Mucosa of rectum (tissue), 2 donors: ENCODE measurements at regions not wholly inside any gene's neighbourhood (a gene's known extent, or its start where the extent isn't known, plus 50 kb on each side); places are given as distances from the start of the nearest gene placed in this dataset.

Experiments used
- H3K27ac ChIP-seq, 2 donors: one replicate each; pipeline ENCODE4 v1.7.0; 2013; ENCODE audit warnings: inconsistent platforms in 2 of 2, low read depth in 2 of 2, low read length in 2 of 2
- H3K27me3 ChIP-seq, 2 donors: one replicate each; pipeline ENCODE4 v1.7.0; 2013; ENCODE audit warnings: low read length in 2 of 2; ENCODE audit not compliant: control insufficient read depth in 2 of 2, insufficient read depth in 2 of 2
- H3K36me3 ChIP-seq, 2 donors: one replicate each; pipeline ENCODE4 v1.7.0; 2013; ENCODE audit warnings: low read length in 2 of 2; ENCODE audit not compliant: control insufficient read depth in 2 of 2, insufficient read depth in 2 of 2
- H3K4me1 ChIP-seq, 2 donors: one replicate each; pipeline ENCODE4 v1.7.0; 2013; ENCODE audit warnings: low read length in 2 of 2, mild to moderate bottlenecking in 1 of 2; ENCODE audit not compliant: control insufficient read depth in 2 of 2, insufficient read depth in 2 of 2
- H3K4me3 ChIP-seq, 2 donors: one replicate each; pipeline ENCODE4 v1.7.0; 2013; ENCODE audit warnings: low read length in 2 of 2
- H3K9ac ChIP-seq, 2 donors: one replicate each; pipeline ENCODE4 v1.7.0; 2013; ENCODE audit warnings: low read length in 2 of 2, low read depth in 1 of 2, mild to moderate bottlenecking in 1 of 2
- H3K9me3 ChIP-seq, 2 donors: one replicate each; pipeline ENCODE4 v1.7.0; 2013; ENCODE audit warnings: low read length in 2 of 2; ENCODE audit not compliant: control insufficient read depth in 2 of 2
- donor health status: healthy.
- donor health status: Normal muscosa, but diverticular disease.

DNA sequence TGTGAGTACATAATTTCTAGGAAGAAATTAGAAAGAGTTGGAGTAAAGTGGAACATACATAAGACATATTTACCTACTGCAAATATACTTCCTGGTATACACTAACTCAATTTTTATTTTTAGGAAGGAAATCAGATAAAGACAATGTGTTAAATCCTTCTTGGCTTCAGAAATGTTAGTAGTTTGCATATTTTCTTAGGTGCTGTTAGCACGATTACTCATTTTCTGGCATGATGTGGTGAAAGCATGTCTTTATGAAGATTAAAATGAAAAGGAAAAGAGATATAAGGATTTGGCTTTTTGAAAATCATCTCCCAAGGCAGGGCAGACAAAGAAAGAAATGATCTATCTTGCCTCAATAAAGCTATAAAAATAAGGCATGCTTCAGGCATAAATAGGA, 287.6 kb upstream of the E2F7 start:
- H3K9ac ChIP-seq: no peak overlapping the region
- no peaks in the 10 kb centered on the region for H3K27me3 ChIP-seq
- no peaks in the 10 kb centered on the region for H3K36me3 ChIP-seq
- H3K27ac ChIP-seq: no peak overlapping the region
- H3K4me3 ChIP-seq: no peak overlapping the region
- H3K4me1 ChIP-seq: no peaks in the 10 kb centered on the region
- no peaks in the 10 kb centered on the region for H3K9me3 ChIP-seq

DNA sequence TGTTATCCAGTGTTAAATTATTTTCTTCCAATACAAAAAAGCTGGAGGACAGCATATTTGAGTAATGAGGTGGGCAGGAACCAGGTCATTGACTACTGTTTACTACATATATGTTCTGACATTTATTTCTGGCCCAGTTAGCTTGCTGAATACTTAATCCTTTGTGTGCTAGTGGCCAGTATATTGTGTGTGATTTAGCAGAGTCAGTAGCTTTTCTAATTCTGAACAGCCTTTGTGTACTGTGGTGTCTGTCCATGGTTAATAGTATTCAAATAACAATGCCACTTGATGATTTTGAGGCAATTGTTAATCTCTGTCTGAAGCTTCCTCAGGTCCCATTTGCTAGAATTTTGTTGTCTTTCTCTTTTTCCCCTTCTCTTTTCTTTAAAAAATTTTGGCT, 286.5 kb upstream of the E2F7 start:
- no peaks in the 10 kb centered on the region for H3K9me3 ChIP-seq
- no peak overlapping the region for H3K27ac ChIP-seq

DNA sequence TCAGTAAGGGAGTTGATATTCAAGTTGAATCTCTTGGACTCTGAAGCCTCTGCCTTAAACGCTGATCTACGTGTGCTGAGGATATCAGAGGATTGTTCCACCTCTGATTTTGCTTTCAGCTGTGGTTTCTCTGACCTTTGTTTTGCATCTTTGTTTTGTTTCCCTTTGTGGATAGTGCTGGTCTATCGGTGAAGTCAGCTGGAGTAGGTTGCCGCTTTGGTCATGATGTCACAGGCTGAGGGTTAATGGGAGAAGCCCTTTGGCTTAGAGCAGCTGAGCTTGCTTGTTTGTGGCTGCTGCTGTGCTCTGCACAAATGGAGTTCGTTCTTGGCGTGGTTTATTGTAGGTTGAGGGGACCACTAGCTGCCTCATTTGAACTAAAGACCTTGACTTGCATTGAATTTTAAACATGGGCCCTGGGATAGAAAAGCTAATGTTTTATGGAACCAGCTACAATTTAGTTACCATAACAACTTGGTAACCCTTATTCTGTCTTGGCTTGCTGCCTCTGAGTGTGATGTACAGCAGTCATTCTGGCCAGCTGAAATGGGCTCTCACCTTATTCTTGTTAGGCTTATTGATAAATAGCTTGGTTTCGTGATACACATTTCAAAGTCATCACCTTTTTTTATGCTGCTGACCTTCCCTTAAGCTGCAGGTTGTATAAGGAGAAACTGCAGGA, 284.5 kb upstream of the E2F7 start:
- no peaks in the 10 kb centered on the region for H3K36me3 ChIP-seq
- H3K9me3 ChIP-seq: no peaks in the 10 kb centered on the region
- no peak overlapping the region for H3K27ac ChIP-seq
- no peak overlapping the region for H3K9ac ChIP-seq
- no peak overlapping the region for H3K4me3 ChIP-seq
- no peaks in the 10 kb centered on the region for H3K4me1 ChIP-seq
- no peaks in the 10 kb centered on the region for H3K27me3 ChIP-seq

More for the DNA sequence above, 286.5 kb upstream of the E2F7 start:
- no peaks in the 10 kb centered on the region for H3K27me3 ChIP-seq
- H3K4me1 ChIP-seq: no peaks in the 10 kb centered on the region
- H3K36me3 ChIP-seq: no peaks in the 10 kb centered on the region
- H3K9ac ChIP-seq: no peak overlapping the region
- no peak overlapping the region for H3K4me3 ChIP-seq

DNA sequence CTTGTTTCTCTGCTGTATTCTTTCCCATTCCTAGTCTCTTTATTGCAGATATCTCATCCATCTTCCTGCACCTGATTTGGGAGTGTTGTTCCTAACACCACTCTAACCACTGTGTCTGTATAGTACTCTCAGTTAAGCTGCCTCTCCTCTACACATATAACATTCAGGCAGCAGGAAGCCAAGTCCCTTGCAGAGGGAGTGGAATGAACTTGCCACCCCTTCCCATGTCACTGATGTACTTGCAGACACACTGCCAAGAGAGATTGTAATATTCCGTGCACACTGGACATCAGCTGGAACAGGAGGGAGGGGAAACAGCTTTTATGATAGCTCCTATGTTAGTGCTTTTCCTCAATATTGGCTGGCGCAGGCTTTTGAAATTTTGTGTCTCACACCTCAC, 281.6 kb upstream of the E2F7 start:
- no peaks in the 10 kb centered on the region for H3K4me1 ChIP-seq
- no peaks in the 10 kb centered on the region for H3K27me3 ChIP-seq
- no peaks in the 10 kb centered on the region for H3K36me3 ChIP-seq
- no peak overlapping the region for H3K4me3 ChIP-seq
- no peaks in the 10 kb centered on the region for H3K9me3 ChIP-seq
- no peak overlapping the region for H3K27ac ChIP-seq
- no peak overlapping the region for H3K9ac ChIP-seq

- Histone ChIP-seq H3K9me3 (no peaks in the 10 kb centered on the region), H3K9ac (no peak overlapping the region), H3K36me3 (no peaks in the 10 kb centered on the region), H3K27ac (no peak overlapping the region), H3K4me1 (no peaks in the 10 kb centered on the region), H3K4me3 (no peak overlapping the region), H3K27me3 (no peaks in the 10 kb centered on the region)
These were observed 280.0 kb upstream of the E2F7 start for GRCh38 chr12:77345336-77345735.

DNA sequence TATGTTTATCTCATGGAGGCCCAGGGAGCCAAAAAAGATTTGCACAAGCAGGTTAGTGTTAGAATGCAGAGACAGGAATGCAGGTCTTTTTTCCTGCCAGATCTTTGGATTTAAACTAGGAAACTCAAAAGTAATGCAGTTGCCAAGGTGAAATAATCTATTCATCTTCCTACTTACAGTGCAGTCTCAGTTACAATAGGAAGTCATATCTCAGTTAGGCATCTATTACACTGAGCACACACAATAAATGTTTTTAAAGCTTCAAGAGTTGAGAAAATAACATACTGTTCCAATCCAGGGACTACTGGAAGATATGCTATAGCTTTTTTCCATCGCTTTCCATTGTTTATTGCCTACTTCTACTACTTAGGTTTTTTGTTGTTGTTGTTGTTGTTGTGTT, 279.3 kb upstream of the E2F7 start:
- H3K4me3 ChIP-seq: no peak overlapping the region
- H3K9ac ChIP-seq: no peak overlapping the region
- H3K4me1 ChIP-seq: no peaks in the 10 kb centered on the region
- H3K27ac ChIP-seq: no peak overlapping the region
- H3K36me3 ChIP-seq: no peaks in the 10 kb centered on the region
- no peaks in the 10 kb centered on the region for H3K9me3 ChIP-seq
- no peaks in the 10 kb centered on the region for H3K27me3 ChIP-seq

DNA sequence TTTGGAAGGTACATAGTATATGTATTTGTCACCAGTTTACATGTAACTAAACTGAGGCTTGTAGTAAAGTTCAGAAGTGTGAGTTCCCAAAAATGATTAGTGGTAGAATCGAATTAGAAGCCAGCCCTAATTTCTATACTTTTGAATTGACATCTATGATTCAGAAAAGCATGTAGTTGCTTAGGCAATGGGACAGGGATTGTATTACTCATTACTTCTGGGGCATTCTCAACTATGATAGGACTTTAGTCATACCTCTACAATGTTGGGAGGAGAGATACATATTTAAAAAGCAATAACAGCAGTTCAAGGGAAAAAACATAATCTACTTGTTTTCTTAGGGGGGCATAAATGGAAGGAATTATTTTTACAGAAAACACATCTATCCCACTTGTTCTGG, 277.9 kb upstream of the E2F7 start:
- H3K27me3 ChIP-seq: no peaks in the 10 kb centered on the region
- H3K4me1 ChIP-seq: no peaks in the 10 kb centered on the region
- H3K4me3 ChIP-seq: no peak overlapping the region
- H3K27ac ChIP-seq: no peak overlapping the region
- no peaks in the 10 kb centered on the region for H3K36me3 ChIP-seq
- no peaks in the 10 kb centered on the region for H3K9me3 ChIP-seq
- no peak overlapping the region for H3K9ac ChIP-seq

- no peaks in the 10 kb centered on the region for H3K9me3 ChIP-seq
- H3K4me3 ChIP-seq: no peak overlapping the region
- H3K27me3 ChIP-seq: no peaks in the 10 kb centered on the region
- H3K27ac ChIP-seq: no peak overlapping the region
- H3K36me3 ChIP-seq: no peaks in the 10 kb centered on the region
- H3K9ac ChIP-seq: no peak overlapping the region
- H3K4me1 ChIP-seq: no peaks in the 10 kb centered on the region
These were observed 276.9 kb upstream of the E2F7 start for GRCh38 chr12:77342253-77342652.

- H3K4me3 ChIP-seq: no peak overlapping the region
- H3K36me3 ChIP-seq: no peaks in the 10 kb centered on the region
- H3K27me3 ChIP-seq: no peaks in the 10 kb centered on the region
- H3K27ac ChIP-seq: no peak overlapping the region
- no peaks in the 10 kb centered on the region for H3K9me3 ChIP-seq
- H3K4me1 ChIP-seq: no peaks in the 10 kb centered on the region
- H3K9ac ChIP-seq: no peak overlapping the region
These were observed 274.2 kb upstream of the E2F7 start for GRCh38 chr12:77339610-77340009.

DNA sequence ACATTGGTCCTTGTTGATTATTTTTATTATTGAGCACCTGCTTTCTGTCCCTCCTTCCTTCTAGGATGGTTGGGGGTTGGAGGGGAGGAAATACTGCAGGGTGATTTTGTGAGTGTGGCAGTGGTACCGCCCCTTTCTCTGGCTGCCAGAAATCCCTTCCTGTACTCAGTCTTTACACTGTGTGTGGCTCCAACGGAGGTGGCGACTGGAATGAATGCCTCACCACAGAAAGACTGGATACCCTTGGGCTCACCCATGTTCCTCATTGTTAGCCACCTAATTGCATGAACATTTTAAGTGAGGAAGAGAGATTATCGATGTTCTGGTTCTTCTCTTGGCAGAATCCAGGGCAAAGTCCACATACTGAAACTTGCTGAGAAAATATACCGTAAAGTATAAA, 272.0 kb upstream of the E2F7 start:
- H3K4me1 ChIP-seq: no peaks in the 10 kb centered on the region
- no peak overlapping the region for H3K9ac ChIP-seq
- no peak overlapping the region for H3K4me3 ChIP-seq
- H3K27me3 ChIP-seq: no peaks in the 10 kb centered on the region
- no peaks in the 10 kb centered on the region for H3K36me3 ChIP-seq
- no peaks in the 10 kb centered on the region for H3K9me3 ChIP-seq
- no peak overlapping the region for H3K27ac ChIP-seq

GRCh38 chr12:77334806-77335205, 269.4 kb upstream of the E2F7 start:
- Histone ChIP-seq H3K4me3 (no peak overlapping the region), H3K9me3 (no peaks in the 10 kb centered on the region), H3K27ac (no peak overlapping the region), H3K36me3 (no peaks in the 10 kb centered on the region), H3K4me1 (no peaks in the 10 kb centered on the region), H3K9ac (no peak overlapping the region), H3K27me3 (no peaks in the 10 kb centered on the region)
